K562 (cell line): ENCODE measurements at regions not wholly inside any gene's neighbourhood (a gene's known extent, or its start where the extent isn't known, plus 50 kb on each side); places are given as distances from the start of the nearest gene placed in this dataset.

ENCODE experiments used
- ATAC-seq: fragments of 200-7000 bp; cut with Tn5 transposase; 3 replicates; pipeline ENCODE4 v1.9.1; 2020; ENCODE audit warnings: moderate library complexity
- BruUV-seq: library from RNA; stranded (reverse); fragments of 400-500 nt; replicated peaks from 2 replicates; lab custom pipeline; 2021; lab: Mats Ljungman, UMichigan
- CTCF ChIA-PET: fragments of 300-600 bp; formaldehyde crosslinking; extraction: SDS; loops from one replicate; lab custom pipeline; 2021; ENCODE audit warnings: low intra/inter-chr PET ratio; lab: Yijun Ruan, JAX
- POLR2A ChIA-PET: fragments of 300-600, 350-650 bp; sonication (Branson Sonifier 250); formaldehyde crosslinking; extraction: SDS; loops from one replicate; lab custom pipeline; 2021; ENCODE audit warnings: antibody characterized with exemption, inconsistent platforms; lab: Yijun Ruan, JAX
- DNase-seq, 4 experiments: peaks; one replicate each; pipeline versions ENCODE4 v3.0.0 to v3.0.0-alpha.2; 2011 to 2018; ENCODE audit warnings: low spot score in 3 of 4, mixed read lengths in 3 of 4; ENCODE audit errors: extremely low read depth in 1 of 4
- FAIRE-seq: peaks from 2 replicates; lab custom pipeline; 2011; peaks lifted over from hg19 to GRCh38; lab: Jason Lieb, UNC
- H2AFZ ChIP-seq: 2 replicates; pipeline ENCODE4 v1.6.0; 2011; ENCODE audit warnings: low read depth, low read length, control low read depth, inconsistent platforms
- H3K27ac ChIP-seq: fragments of 200-600 bp; 3 replicates; pipeline ENCODE4 v1.8.0; 2011; ENCODE audit warnings: low read depth, mild to moderate bottlenecking, control low read depth, inconsistent platforms, low read length, moderate library complexity, mixed read lengths; ENCODE audit errors: extremely low read depth
- H3K27me3 ChIP-seq, 2 experiments: fragments of 300-600 bp in 1 of 2; 2 replicates in 1 of 2; 3 replicates in 1 of 2; pipeline versions ENCODE4 v1.6.0 to v1.8.0; 2011; ENCODE audit warnings: inconsistent platforms in 2 of 2, low read length in 2 of 2, mild to moderate bottlenecking in 1 of 2, mixed read lengths in 1 of 2, moderate library complexity in 1 of 2; ENCODE audit not compliant: control insufficient read depth in 2 of 2, insufficient read depth in 2 of 2
- H3K36me3 ChIP-seq: fragments of 300-600 bp; 3 replicates; pipeline ENCODE4 v1.8.0; 2011; ENCODE audit warnings: mild to moderate bottlenecking, low read length, inconsistent platforms; ENCODE audit not compliant: control insufficient read depth, insufficient read depth
- H3K4me1 ChIP-seq, 2 experiments: fragments of 200-600 bp in 1 of 2; replicated peaks in 1 of 2; 2 replicates in 1 of 2; 3 replicates in 1 of 2; pipeline versions ENCODE4 v1.5.1 to v1.8.0; 2011; ENCODE audit warnings: inconsistent platforms in 2 of 2, low read length in 2 of 2, mild to moderate bottlenecking in 1 of 2, mixed read lengths in 1 of 2, moderate library complexity in 1 of 2; ENCODE audit not compliant: control insufficient read depth in 2 of 2, insufficient read depth in 2 of 2
- H3K4me2 ChIP-seq: 2 replicates; pipeline ENCODE4 v1.6.1; 2011; ENCODE audit warnings: low read length, control low read depth, inconsistent platforms, mixed read lengths; ENCODE audit not compliant: insufficient read depth
- H3K4me3 ChIP-seq: fragments of 200-600 bp; sonication (generic), shearing (Covaris generic); 2 replicates; pipeline ENCODE4 v1.5.1; 2016; ENCODE audit warnings: control low read depth, inconsistent platforms
- H3K79me2 ChIP-seq: fragments of 200-600 bp; 3 replicates; pipeline ENCODE4 v1.8.0; 2011; ENCODE audit warnings: low read length, inconsistent platforms; ENCODE audit not compliant: control insufficient read depth, insufficient read depth
- H3K9ac ChIP-seq, 2 experiments: 2 replicates each; pipeline versions ENCODE4 v1.6.0 to v1.6.1; 2011; ENCODE audit warnings: low read depth in 2 of 2, low read length in 2 of 2, control low read depth in 1 of 2, inconsistent platforms in 1 of 2, mild to moderate bottlenecking in 1 of 2, mixed read lengths in 1 of 2; ENCODE audit not compliant: insufficient read depth in 1 of 2
- H3K9me1 ChIP-seq: one replicate; pipeline ENCODE4 v1.6.0; 2011; ENCODE audit warnings: inconsistent platforms, mild to moderate bottlenecking, low read length, moderate library complexity; ENCODE audit not compliant: control insufficient read depth, insufficient read depth
- H3K9me3 ChIP-seq: replicated peaks from 2 replicates; pipeline ENCODE4 v1.5.1; 2011; ENCODE audit warnings: low read depth, low read length, inconsistent platforms; ENCODE audit not compliant: control insufficient read depth, insufficient read depth
- H4K20me1 ChIP-seq: replicated peaks from 2 replicates; pipeline ENCODE4 v1.6.1; 2011; ENCODE audit warnings: low read length, inconsistent platforms, mixed read lengths; ENCODE audit not compliant: control insufficient read depth, insufficient read depth
- CBX3 ChIP-seq, 2 experiments: IDR thresholded peaks; 1 replicate in 1 of 2; 2 replicates in 1 of 2; pipeline ENCODE4 v1.6.1; 2012; ENCODE audit warnings: inconsistent platforms in 2 of 2, low read length in 2 of 2, borderline replicate concordance in 1 of 2, control low read depth in 1 of 2
- CEBPB ChIP-seq: fragments of 450-650 bp; IDR thresholded peaks from 2 replicates; pipeline ENCODE4 v1.6.1; 2016; ENCODE audit warnings: missing genetic modification characterization, missing compliant biosample characterization
- NFATC3 ChIP-seq: fragments of 450-650 bp; IDR thresholded peaks from 2 replicates; pipeline ENCODE4 v1.6.1; 2017; ENCODE audit warnings: mild to moderate bottlenecking
- NKRF ChIP-seq: fragments of 450-650 bp; IDR thresholded peaks from 2 replicates; pipeline ENCODE4 v1.6.1; 2016; ENCODE audit warnings: borderline replicate concordance
- SAFB ChIP-seq: fragments of 200-400 bp; formaldehyde crosslinking; IDR thresholded peaks from 2 replicates; pipeline ENCODE4 v1.6.1; 2017; ENCODE audit warnings: low read depth, low read length, borderline replicate concordance
- TRIM28 ChIP-seq: fragments of 450-650 bp; IDR thresholded peaks from 2 replicates; pipeline ENCODE4 v1.6.1; 2017
- ZNF133 ChIP-seq: fragments of 250-450 bp; sonication (Bioruptor Pico); IDR thresholded peaks from 2 replicates; pipeline ENCODE4 v1.4.0; 2020; ENCODE audit warnings: mild to moderate bottlenecking
- ZNF311 ChIP-seq: fragments of 250-450 bp; sonication (Bioruptor Pico); IDR thresholded peaks from 2 replicates; pipeline ENCODE4 v1.4.0; 2020; ENCODE audit warnings: mild to moderate bottlenecking, moderate library complexity
- ZNF436 ChIP-seq: fragments of 250-450, 450-650 bp; sonication (Bioruptor Pico); formaldehyde crosslinking; IDR thresholded peaks from 2 replicates; pipeline ENCODE4 v1.7.0; 2020; ENCODE audit warnings: mild to moderate bottlenecking
- WGBS: fragments of 100-300 bp; shearing (Covaris generic); methylation state at CpG from one replicate; pipeline ENCODE4 v1.1.6; 2016; ENCODE audit warnings: low coverage, mixed read lengths; ENCODE audit not compliant: insufficient coverage; ENCODE audit errors: missing lambda C conversion rate; 5-methylcytosine and 5-hydroxymethylcytosine counted together
- in situ Hi-C: fragments of 300-500 bp; cut with MboI; formaldehyde crosslinking; loops from 4 replicates; pipeline ENCODE4 v1.15.0; 2018; ENCODE audit warnings: inconsistent platforms, mixed read lengths
- intact Hi-C: fragments of 100-400 bp; cut with micrococcal nuclease; formaldehyde crosslinking; loops from 2 replicates; pipeline ENCODE4 v1.14.2; 2022

GRCh38 chr2:138414014-138414413 lies 87.6 kb upstream of the SPOPL start:
- Histone ChIP-seq H2AFZ (no peak overlapping the region), H3K4me2 (no peak overlapping the region), H3K9me3 (peaks cover 3% of the 10 kb centered on the region), H3K79me2 (no peaks in the 10 kb centered on the region), H3K4me1 (no peaks in the 10 kb centered on the region), H3K27ac (no peak overlapping the region), H3K36me3 (no peaks in the 10 kb centered on the region), H3K27me3 (no peaks in the 10 kb centered on the region), H4K20me1 (no peaks in the 10 kb centered on the region), H3K4me3 (no peak overlapping the region), H3K9me1 (no peaks in the 10 kb centered on the region), H3K9ac (no peak overlapping the region)
- FAIRE-seq (no peak), ATAC-seq (no peak), DNase-seq (no peak)
- in situ Hi-C loops = no loop called here
- CTCF ChIA-PET = no interaction called here
- 25% methylated on average over 1 of the region's 1 CpG for WGBS
- POLR2A ChIA-PET = no interaction called here
- TF ChIP-seq SAFB (no peak), NFATC3 (no peak), ZNF436 (no peak), CEBPB (tag) (no peak), TRIM28 (peak; percentile 67; the same call in 1 of the 2 replicates), ZNF133 (no peak), ZNF311 (CRISPR knock-in tag) (no peak), NKRF (no peak), CBX3 (IDR thresholded peaks at IDR 0.05; ENCODE audit: borderline replicate concordance in 1 of 2, low read length in 2 of 2) (peak in 1 of 2 experiments; percentile 87; a peak in 2 of 3 replicates)
- intact Hi-C loops = no loop called here
- BruUV-seq = no TSS peak
